ENCODE measurements at regions not wholly inside any gene's neighbourhood (a gene's known extent, or its start where the extent isn't known, plus 50 kb on each side); places are given as distances from the start of the nearest gene placed in this dataset.
A peak's percentile ranks its signal among the peaks of the same experiment; 100 is the strongest.

- no peak overlapping the region for H3K27ac ChIP-seq
- no peaks in the 10 kb centered on the region for H3K36me3 ChIP-seq (ENCODE audit: insufficient read depth)
- H3K4me2 ChIP-seq, result no peak overlapping the region
- H2AFZ ChIP-seq (ENCODE audit: low read depth), result no peak overlapping the region
- H3K4me1 ChIP-seq (ENCODE audit: low read depth, poor library complexity, severe bottlenecking), result no peaks in the 10 kb centered on the region
- no peak overlapping the region for H3K4me3 ChIP-seq (IDR thresholded peaks at IDR 0.05; ENCODE audit: insufficient read depth, low read depth, low read length)
- no peaks in the 10 kb centered on the region for H3K79me2 ChIP-seq (ENCODE audit: insufficient read depth, low read depth)
- H3K9ac ChIP-seq, result no peak overlapping the region
- no peaks in the 10 kb centered on the region for H3K27me3 ChIP-seq (ENCODE audit: insufficient read depth, low read depth)
- no peaks in the 10 kb centered on the region for H4K20me1 ChIP-seq (ENCODE audit: insufficient read depth)
- TF ChIP-seq, protein P1, sequence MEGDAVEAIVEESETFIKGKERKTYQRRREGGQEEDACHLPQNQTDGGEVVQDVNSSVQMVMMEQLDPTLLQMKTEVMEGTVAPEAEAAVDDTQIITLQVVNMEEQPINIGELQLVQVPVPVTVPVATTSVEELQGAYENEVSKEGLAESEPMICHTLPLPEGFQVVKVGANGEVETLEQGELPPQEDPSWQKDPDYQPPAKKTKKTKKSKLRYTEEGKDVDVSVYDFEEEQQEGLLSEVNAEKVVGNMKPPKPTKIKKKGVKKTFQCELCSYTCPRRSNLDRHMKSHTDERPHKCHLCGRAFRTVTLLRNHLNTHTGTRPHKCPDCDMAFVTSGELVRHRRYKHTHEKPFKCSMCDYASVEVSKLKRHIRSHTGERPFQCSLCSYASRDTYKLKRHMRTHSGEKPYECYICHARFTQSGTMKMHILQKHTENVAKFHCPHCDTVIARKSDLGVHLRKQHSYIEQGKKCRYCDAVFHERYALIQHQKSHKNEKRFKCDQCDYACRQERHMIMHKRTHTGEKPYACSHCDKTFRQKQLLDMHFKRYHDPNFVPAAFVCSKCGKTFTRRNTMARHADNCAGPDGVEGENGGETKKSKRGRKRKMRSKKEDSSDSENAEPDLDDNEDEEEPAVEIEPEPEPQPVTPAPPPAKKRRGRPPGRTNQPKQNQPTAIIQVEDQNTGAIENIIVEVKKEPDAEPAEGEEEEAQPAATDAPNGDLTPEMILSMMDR (conservative IDR thresholded peaks at IDR 0.05; ENCODE audit: low read depth, low read length), result no peak
Measured at GRCh38 chr14:96693987-96694386, 103.2 kb upstream of the VRK1 start.

- Histone ChIP-seq H3K4me2 (no peak overlapping the region), H3K79me2 (ENCODE audit: insufficient read depth, low read depth) (no peaks in the 10 kb centered on the region), H3K27ac (no peak overlapping the region), H3K36me3 (ENCODE audit: insufficient read depth) (no peaks in the 10 kb centered on the region), H3K4me3 (IDR thresholded peaks at IDR 0.05; ENCODE audit: insufficient read depth, low read depth, low read length) (no peak overlapping the region), H3K9ac (no peak overlapping the region), H3K4me1 (ENCODE audit: low read depth, poor library complexity, severe bottlenecking) (no peaks in the 10 kb centered on the region), H2AFZ (ENCODE audit: low read depth) (no peak overlapping the region), H4K20me1 (ENCODE audit: insufficient read depth) (no peaks in the 10 kb centered on the region), H3K27me3 (ENCODE audit: insufficient read depth, low read depth) (no peaks in the 10 kb centered on the region)
- TF ChIP-seq, protein P1 (conservative IDR thresholded peaks at IDR 0.05; ENCODE audit: low read depth, low read length), result 0 out of 2 replicates have a peak, but pooled peaks have one; percentile 27
Measured at GRCh38 chr14:96698960-96699539, 98.1 kb upstream of the VRK1 start.

- Histone ChIP-seq H3K4me3 (IDR thresholded peaks at IDR 0.05; ENCODE audit: insufficient read depth, low read depth, low read length) (no peak overlapping the region), H3K79me2 (ENCODE audit: insufficient read depth, low read depth) (no peaks in the 10 kb centered on the region), H3K9ac (no peak overlapping the region), H3K27ac (no peak overlapping the region), H3K4me2 (no peak overlapping the region), H3K4me1 (ENCODE audit: low read depth, poor library complexity, severe bottlenecking) (no peaks in the 10 kb centered on the region), H4K20me1 (ENCODE audit: insufficient read depth) (no peaks in the 10 kb centered on the region), H3K36me3 (ENCODE audit: insufficient read depth) (no peaks in the 10 kb centered on the region), H3K27me3 (ENCODE audit: insufficient read depth, low read depth) (no peaks in the 10 kb centered on the region), H2AFZ (ENCODE audit: low read depth) (no peak overlapping the region)
- TF ChIP-seq, protein P1 (conservative IDR thresholded peaks at IDR 0.05; ENCODE audit: low read depth, low read length), result no peak
Measured at GRCh38 chr14:96699666-96700065, 97.5 kb upstream of the VRK1 start.

DNA sequence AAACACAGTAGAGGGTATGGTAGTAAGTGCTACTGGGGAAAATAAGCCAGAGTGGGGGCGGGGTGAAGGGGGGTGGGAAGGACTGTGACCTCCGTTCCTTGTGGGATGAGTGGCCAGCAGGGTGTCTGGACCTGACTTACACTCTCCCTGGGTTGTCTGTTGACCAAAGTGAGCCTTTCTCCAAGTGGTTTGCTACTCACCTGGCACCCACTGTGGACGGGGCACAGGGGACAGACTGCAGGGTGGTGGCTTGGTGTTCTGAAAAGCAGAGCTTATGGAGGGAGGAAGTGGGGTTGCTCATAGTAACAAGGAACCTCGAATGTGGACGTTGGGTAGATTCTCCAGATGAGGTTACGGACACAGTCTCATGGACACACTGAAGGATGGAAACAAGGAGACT, 94.4 kb upstream of the VRK1 start:
- no peak overlapping the region for H2AFZ ChIP-seq (ENCODE audit: low read depth)
- no peak overlapping the region for H3K4me3 ChIP-seq (IDR thresholded peaks at IDR 0.05; ENCODE audit: insufficient read depth, low read depth, low read length)
- no peak overlapping the region for H3K4me2 ChIP-seq
- H3K9ac ChIP-seq, result no peak overlapping the region
- no peaks in the 10 kb centered on the region for H3K27me3 ChIP-seq (ENCODE audit: insufficient read depth, low read depth)
- H3K4me1 ChIP-seq (ENCODE audit: low read depth, poor library complexity, severe bottlenecking), result no peaks in the 10 kb centered on the region
- H4K20me1 ChIP-seq (ENCODE audit: insufficient read depth), result no peaks in the 10 kb centered on the region
- TF ChIP-seq, protein P1 (conservative IDR thresholded peaks at IDR 0.05; ENCODE audit: low read depth, low read length), result no peak
- no peak overlapping the region for H3K27ac ChIP-seq
- no peaks in the 10 kb centered on the region for H3K36me3 ChIP-seq (ENCODE audit: insufficient read depth)
- no peaks in the 10 kb centered on the region for H3K79me2 ChIP-seq (ENCODE audit: insufficient read depth, low read depth)
